ENCODE measurements at regions not wholly inside any gene's neighbourhood (a gene's known extent, or its start where the extent isn't known, plus 50 kb on each side); places are given as distances from the start of the nearest gene placed in this dataset.

- TF ChIP-seq CTCF (IDR thresholded peaks at IDR 0.05; ENCODE audit: low read depth, low read length): no peak
- in situ Hi-C loops (cut with HindIII; ENCODE audit: low sequenced_read_pairs): no loop called here
- DNase-seq (ENCODE audit: low read depth, low spot score): no peak
- no peak overlapping the region for H3K4me3 ChIP-seq (ENCODE audit: low read depth, low read length)
These were observed 78.0 kb downstream of the NEURL3 start for GRCh38 chr2:96427169-96427568.

- TF ChIP-seq CTCF (IDR thresholded peaks at IDR 0.05; ENCODE audit: low read depth, low read length): no peak
- in situ Hi-C loops (cut with HindIII; ENCODE audit: low sequenced_read_pairs): no loop called here
- no peak for DNase-seq (ENCODE audit: low read depth, low spot score)
- H3K4me3 ChIP-seq (ENCODE audit: low read depth, low read length): no peak overlapping the region
These were observed 81.3 kb downstream of the NEURL3 start for GRCh38 chr2:96423828-96424227.
